ENCODE measurements at regions not wholly inside any gene's neighbourhood (a gene's known extent, or its start where the extent isn't known, plus 50 kb on each side); places are given as distances from the start of the nearest gene placed in this dataset.
A peak's percentile ranks its signal among the peaks of the same experiment; 100 is the strongest.
"Not testable (repeated sequence)": the region's sequence is repeated elsewhere in the genome, so short reads cannot be mapped to it uniquely, and the experiment has no call there.

DNA sequence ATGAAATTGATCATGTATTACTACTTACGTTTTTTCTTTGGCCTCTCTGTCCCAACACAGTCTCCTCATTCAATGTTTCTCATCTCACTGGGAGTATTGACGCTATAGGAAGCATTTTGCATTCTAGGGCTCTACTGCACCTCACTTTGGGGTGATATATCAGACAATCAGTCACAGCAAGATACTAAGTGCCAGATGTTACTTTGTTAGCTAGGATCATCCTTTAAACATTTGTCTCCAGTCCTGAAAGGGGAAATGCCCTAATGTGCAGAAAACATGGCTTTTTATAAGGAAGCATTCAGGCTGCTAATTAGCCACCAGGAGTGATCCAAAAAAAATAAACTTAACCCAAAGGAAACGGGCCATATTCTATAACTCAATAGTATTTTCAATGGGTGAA, 409.1 kb downstream of the RWDD3 start:
- no peak overlapping the region for H2AFZ ChIP-seq (ENCODE audit: low read length)
- intact Hi-C loops (cut with micrococcal nuclease), result no loop called here
- no TSS peak for BruUV-seq (replicated peaks)
- ChIA-PET CTCF (no interaction called here), POLR2A (ENCODE audit: unreplicated experiment) (no interaction called here)
- H4K20me1 ChIP-seq (ENCODE audit: low read length), result no peaks in the 10 kb centered on the region
- H3K36me3 ChIP-seq (ENCODE audit: low read depth, low read length), result no peaks in the 10 kb centered on the region
- no peak overlapping the region for H3K27ac ChIP-seq (ENCODE audit: low read length)
- no peak overlapping the region for H3K9ac ChIP-seq (ENCODE audit: low read length)
- H3F3A ChIP-seq (ENCODE audit: low read length, unreplicated experiment), result no peaks in the 10 kb centered on the region
- no peaks in the 10 kb centered on the region for H3K9me3 ChIP-seq (ENCODE audit: low read length)
- DNase-seq (no peak), ATAC-seq (no peak)
- no peak overlapping the region for H3K4me3 ChIP-seq (ENCODE audit: low read length)
- H3K79me2 ChIP-seq (ENCODE audit: low read length), result no peaks in the 10 kb centered on the region
- H3K4me2 ChIP-seq (ENCODE audit: low read length), result no peak overlapping the region
- no peaks in the 10 kb centered on the region for H3K9me2 ChIP-seq (replicated peaks; ENCODE audit: low read length)
- no peaks in the 10 kb centered on the region for H3K4me1 ChIP-seq (ENCODE audit: insufficient read depth, low read length)
- no peak for TF ChIP-seq EZH2 (IDR thresholded peaks at IDR 0.05; ENCODE audit: low read length, unreplicated experiment)
- peaks cover 12% of the 10 kb centered on the region for H3K27me3 ChIP-seq (ENCODE audit: low read length)

DNA sequence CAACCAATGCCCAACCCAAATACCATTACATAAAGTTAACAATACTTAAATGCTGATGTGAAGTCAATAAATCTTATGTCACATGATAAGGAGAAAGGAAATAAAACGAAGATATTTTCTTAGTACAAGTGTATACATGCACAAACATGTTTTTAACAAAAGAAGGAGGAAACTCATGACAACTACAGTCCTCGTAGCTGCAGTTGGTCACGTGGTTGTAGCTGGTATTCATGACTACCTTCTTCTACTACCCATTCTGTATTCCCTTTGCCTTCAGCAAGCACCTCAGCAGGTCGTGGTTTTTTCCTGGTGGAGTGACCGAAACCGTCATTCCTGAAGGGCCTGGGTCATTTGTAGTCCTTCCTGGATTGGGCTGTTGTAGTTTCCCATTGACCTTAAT, 411.1 kb downstream of the RWDD3 start:
- H3K9me3 ChIP-seq (ENCODE audit: low read length); DNase-seq; H3K4me1 ChIP-seq (ENCODE audit: insufficient read depth, low read length); H3K9me2 ChIP-seq (replicated peaks; ENCODE audit: low read length); H3K4me3 ChIP-seq (ENCODE audit: low read length); H3K4me2 ChIP-seq (ENCODE audit: low read length); H4K20me1 ChIP-seq (ENCODE audit: low read length); CTCF ChIA-PET; BruUV-seq (replicated peaks); H3K79me2 ChIP-seq (ENCODE audit: low read length); H3K27me3 ChIP-seq (ENCODE audit: low read length); H2AFZ ChIP-seq (ENCODE audit: low read length); intact Hi-C loops (cut with micrococcal nuclease); POLR2A ChIA-PET (ENCODE audit: unreplicated experiment); H3K27ac ChIP-seq (ENCODE audit: low read length); H3F3A ChIP-seq (ENCODE audit: low read length, unreplicated experiment); H3K36me3 ChIP-seq (ENCODE audit: low read depth, low read length); ATAC-seq; H3K9ac ChIP-seq (ENCODE audit: low read length): not testable (repeated sequence)

DNA sequence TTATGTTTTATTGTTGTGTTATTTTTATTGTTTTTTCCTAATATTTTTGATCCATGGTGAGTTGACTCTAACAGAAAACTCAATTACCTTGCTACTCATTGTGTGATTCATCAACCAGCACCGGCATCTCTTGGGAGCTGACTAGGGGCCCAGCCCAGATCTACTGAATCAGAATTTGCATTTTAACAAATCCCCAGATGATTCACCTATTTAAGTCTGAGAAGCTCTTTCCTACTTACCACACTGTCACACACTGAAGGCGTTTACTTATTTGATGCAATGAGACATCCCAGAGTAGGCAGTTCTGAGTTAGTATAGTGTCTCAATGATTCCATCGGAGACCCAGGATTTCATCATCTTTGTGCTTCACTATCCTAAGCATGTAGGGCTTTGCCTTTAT, 416.6 kb downstream of the RWDD3 start:
- DNase-seq (peak; percentile 4), ATAC-seq (no peak)
- H3K9me2 ChIP-seq (replicated peaks; ENCODE audit: low read length), result no peaks in the 10 kb centered on the region
- H2AFZ ChIP-seq (ENCODE audit: low read length), result no peak overlapping the region
- H3K4me3 ChIP-seq (ENCODE audit: low read length), result no peak overlapping the region
- CTCF ChIA-PET, result no interaction called here
- H3K27me3 ChIP-seq (ENCODE audit: low read length), result peaks cover 34% of the 10 kb centered on the region
- no peaks in the 10 kb centered on the region for H3K79me2 ChIP-seq (ENCODE audit: low read length)
- H3K9ac ChIP-seq (ENCODE audit: low read length), result no peak overlapping the region
- TF ChIP-seq, protein P1, sequence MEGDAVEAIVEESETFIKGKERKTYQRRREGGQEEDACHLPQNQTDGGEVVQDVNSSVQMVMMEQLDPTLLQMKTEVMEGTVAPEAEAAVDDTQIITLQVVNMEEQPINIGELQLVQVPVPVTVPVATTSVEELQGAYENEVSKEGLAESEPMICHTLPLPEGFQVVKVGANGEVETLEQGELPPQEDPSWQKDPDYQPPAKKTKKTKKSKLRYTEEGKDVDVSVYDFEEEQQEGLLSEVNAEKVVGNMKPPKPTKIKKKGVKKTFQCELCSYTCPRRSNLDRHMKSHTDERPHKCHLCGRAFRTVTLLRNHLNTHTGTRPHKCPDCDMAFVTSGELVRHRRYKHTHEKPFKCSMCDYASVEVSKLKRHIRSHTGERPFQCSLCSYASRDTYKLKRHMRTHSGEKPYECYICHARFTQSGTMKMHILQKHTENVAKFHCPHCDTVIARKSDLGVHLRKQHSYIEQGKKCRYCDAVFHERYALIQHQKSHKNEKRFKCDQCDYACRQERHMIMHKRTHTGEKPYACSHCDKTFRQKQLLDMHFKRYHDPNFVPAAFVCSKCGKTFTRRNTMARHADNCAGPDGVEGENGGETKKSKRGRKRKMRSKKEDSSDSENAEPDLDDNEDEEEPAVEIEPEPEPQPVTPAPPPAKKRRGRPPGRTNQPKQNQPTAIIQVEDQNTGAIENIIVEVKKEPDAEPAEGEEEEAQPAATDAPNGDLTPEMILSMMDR (conservative IDR thresholded peaks at IDR 0.05; ENCODE audit: low read depth, low read length), result no peak
- TF ChIP-seq EZH2phosphoT487 (IDR thresholded peaks at IDR 0.05; ENCODE audit: borderline replicate concordance, low read length), result no peak
- H3K4me1 ChIP-seq (ENCODE audit: insufficient read depth, low read length), result no peaks in the 10 kb centered on the region
- no peak overlapping the region for H3K4me2 ChIP-seq (ENCODE audit: low read length)
- POLR2A ChIA-PET (ENCODE audit: unreplicated experiment), result no interaction called here
- BruUV-seq (replicated peaks), result no TSS peak
- no peak overlapping the region for H3K27ac ChIP-seq (ENCODE audit: low read length)
- no peaks in the 10 kb centered on the region for H3K36me3 ChIP-seq (ENCODE audit: low read depth, low read length)
- H3K9me3 ChIP-seq (ENCODE audit: low read length), result no peaks in the 10 kb centered on the region
- no peaks in the 10 kb centered on the region for H3F3A ChIP-seq (ENCODE audit: low read length, unreplicated experiment)
- no peaks in the 10 kb centered on the region for H4K20me1 ChIP-seq (ENCODE audit: low read length)
- intact Hi-C loops (cut with micrococcal nuclease), result no loop called here

DNA sequence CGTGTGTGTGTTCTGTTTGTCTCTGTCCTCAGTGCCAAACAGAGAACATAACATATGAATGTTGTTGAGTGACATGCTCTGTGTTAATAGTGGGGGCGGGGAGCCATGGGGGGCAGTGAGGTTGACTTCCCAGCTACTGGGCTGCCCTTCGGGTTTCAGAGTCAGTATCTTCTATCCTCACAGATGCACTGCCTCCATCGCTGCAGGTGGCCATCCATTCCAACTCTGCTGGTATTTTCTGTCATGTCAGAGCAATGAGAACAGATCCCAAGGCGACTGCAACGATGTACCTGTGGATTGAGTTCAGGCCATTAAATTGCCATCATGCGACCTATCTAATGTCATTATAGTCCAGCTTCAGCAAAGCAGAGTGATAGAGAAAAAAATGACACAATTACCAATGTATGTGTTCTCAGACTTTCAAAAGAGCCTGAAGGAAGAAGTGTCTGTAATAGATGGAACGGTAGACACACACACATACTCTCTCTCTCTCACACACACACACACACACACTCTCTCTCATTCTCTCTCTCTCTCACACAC, 418.5 kb downstream of the RWDD3 start:
- H3K27me3 ChIP-seq (ENCODE audit: low read length), result peaks cover 53% of the 10 kb centered on the region
- no peaks in the 10 kb centered on the region for H3K36me3 ChIP-seq (ENCODE audit: low read depth, low read length)
- no peak overlapping the region for H3K4me3 ChIP-seq (ENCODE audit: low read length)
- intact Hi-C loops (cut with micrococcal nuclease), result no loop called here
- TF ChIP-seq, protein P1 (conservative IDR thresholded peaks at IDR 0.05; ENCODE audit: low read depth, low read length), result no peak
- no peak for TF ChIP-seq EZH2phosphoT487 (IDR thresholded peaks at IDR 0.05; ENCODE audit: borderline replicate concordance, low read length)
- no peak for TF ChIP-seq EZH2 (IDR thresholded peaks at IDR 0.05; ENCODE audit: low read length, unreplicated experiment)
- POLR2A ChIA-PET (ENCODE audit: unreplicated experiment), result no interaction called here
- no peaks in the 10 kb centered on the region for H3K9me3 ChIP-seq (ENCODE audit: low read length)
- no peak for DNase-seq
- no peaks in the 10 kb centered on the region for H3K9me2 ChIP-seq (replicated peaks; ENCODE audit: low read length)
- H3K4me1 ChIP-seq (ENCODE audit: insufficient read depth, low read length), result no peaks in the 10 kb centered on the region
- no peaks in the 10 kb centered on the region for H3F3A ChIP-seq (ENCODE audit: low read length, unreplicated experiment)
- H3K79me2 ChIP-seq (ENCODE audit: low read length), result no peaks in the 10 kb centered on the region
- no peak overlapping the region for H3K4me2 ChIP-seq (ENCODE audit: low read length)
- H2AFZ ChIP-seq (ENCODE audit: low read length), result no peak overlapping the region
- CTCF ChIA-PET, result no interaction called here
- no peak overlapping the region for H3K27ac ChIP-seq (ENCODE audit: low read length)
- BruUV-seq (replicated peaks), result no TSS peak
- no peak for ATAC-seq
- H4K20me1 ChIP-seq (ENCODE audit: low read length), result no peaks in the 10 kb centered on the region
- no peak overlapping the region for H3K9ac ChIP-seq (ENCODE audit: low read length)
